PC-9 (cell line): ENCODE measurements at regions not wholly inside any gene's neighbourhood (a gene's known extent, or its start where the extent isn't known, plus 50 kb on each side); places are given as distances from the start of the nearest gene placed in this dataset.

Experiments used
- BruUV-seq: library from RNA; stranded (reverse); fragments of 400-500 nt; replicated peaks from 2 replicates; lab custom pipeline; 2021; lab: Mats Ljungman, UMichigan
- CTCF ChIA-PET: fragments of 300-600 bp; sonication (Branson Sonifier 250); formaldehyde crosslinking; loops from one replicate; lab custom pipeline; 2022; ENCODE audit warnings: antibody characterized with exemption; lab: Charles Lee
- POLR2A ChIA-PET: fragments of 300-600 bp; sonication (Branson Sonifier 250); formaldehyde crosslinking; loops from one replicate; lab custom pipeline; 2022; ENCODE audit warnings: antibody characterized with exemption; ENCODE audit not compliant: unreplicated experiment; lab: Charles Lee
- DNase-seq, 2 experiments: peaks; one replicate each; pipeline versions ENCODE4 v3.0.0 to v3.0.0-alpha.2; 2015 to 2022; ENCODE audit warnings: mixed read lengths in 1 of 2
- H2AFZ ChIP-seq: fragments of 200-600 bp; sonication (generic); 2 replicates; pipeline ENCODE4 v1.8.1; 2017; ENCODE audit warnings: antibody characterized with exemption
- H3F3A ChIP-seq: fragments of 200-600 bp; sonication (generic); 2 replicates; pipeline ENCODE4 v1.8.1; 2017; ENCODE audit warnings: antibody characterized with exemption, mild to moderate bottlenecking, low read depth; ENCODE audit not compliant: insufficient read depth
- H3K27ac ChIP-seq: fragments of 200-600 bp; sonication (generic); 2 replicates; pipeline ENCODE4 v1.6.1; 2016; ENCODE audit warnings: mixed run types
- H3K27me3 ChIP-seq: fragments of 200-600 bp; sonication (generic); 2 replicates; pipeline ENCODE4 v1.6.1; 2016; ENCODE audit warnings: low read depth, mixed run types; ENCODE audit not compliant: insufficient read depth
- H3K36me3 ChIP-seq: fragments of 200-600 bp; sonication (generic); 2 replicates; pipeline ENCODE4 v1.6.1; 2016; ENCODE audit warnings: low read depth, mixed run types
- H3K4me1 ChIP-seq: fragments of 200-600 bp; sonication (generic); replicated peaks from 2 replicates; pipeline ENCODE4 v1.6.1; 2016; ENCODE audit warnings: mixed run types; ENCODE audit not compliant: insufficient read depth
- H3K4me2 ChIP-seq: fragments of 200-600 bp; sonication (generic); 2 replicates; pipeline ENCODE4 v1.6.1; 2017; ENCODE audit warnings: mixed run types
- H3K4me3 ChIP-seq: fragments of 200-600 bp; sonication (generic); 2 replicates; pipeline ENCODE4 v1.6.1; 2016; ENCODE audit warnings: mixed run types
- H3K79me2 ChIP-seq: fragments of 200-600 bp; sonication (generic); 2 replicates; pipeline ENCODE4 v1.6.1; 2017; ENCODE audit warnings: low read depth, mixed run types
- H3K9me2 ChIP-seq: fragments of 200-600 bp; sonication (generic); 2 replicates; pipeline ENCODE4 v1.8.1; 2017; ENCODE audit warnings: mild to moderate bottlenecking; ENCODE audit not compliant: insufficient read depth
- H3K9me3 ChIP-seq: fragments of 200-600 bp; sonication (generic); 2 replicates; pipeline ENCODE4 v1.8.1; 2016; ENCODE audit warnings: low read depth; ENCODE audit not compliant: insufficient read depth
- H4K20me1 ChIP-seq: fragments of 200-600 bp; sonication (generic); 2 replicates; pipeline ENCODE4 v1.8.1; 2017; ENCODE audit not compliant: insufficient read depth
- EZH2 ChIP-seq: fragments of 200-600 bp; sonication (generic); IDR thresholded peaks from 2 replicates; pipeline ENCODE4 v1.8.0; 2017; ENCODE audit warnings: antibody characterized with exemption, low read depth
- intact Hi-C: fragments of 100-400 bp; cut with micrococcal nuclease; formaldehyde crosslinking; loops from one replicate; pipeline ENCODE4 v1.10.0; 2022; ENCODE audit not compliant: unreplicated experiment
- TF ChIP-seq, protein P1 (sequence below): fragments of 200-600 bp; sonication (generic); conservative IDR thresholded peaks from 2 replicates; pipeline ENCODE4 v1.6.1; 2017; ENCODE audit warnings: mixed run types, antibody characterized with exemption, mild to moderate bottlenecking, moderate library complexity

- H3K4me1 ChIP-seq, result no peaks in the 10 kb centered on the region
- intact Hi-C loops, result no loop called here
- ChIA-PET CTCF (no interaction called here), POLR2A (no interaction called here)
- H3K9me2 ChIP-seq, result no peaks in the 10 kb centered on the region; the same call in 1 of the 2 replicates
- no peak for TF ChIP-seq EZH2
- TF ChIP-seq, protein P1, sequence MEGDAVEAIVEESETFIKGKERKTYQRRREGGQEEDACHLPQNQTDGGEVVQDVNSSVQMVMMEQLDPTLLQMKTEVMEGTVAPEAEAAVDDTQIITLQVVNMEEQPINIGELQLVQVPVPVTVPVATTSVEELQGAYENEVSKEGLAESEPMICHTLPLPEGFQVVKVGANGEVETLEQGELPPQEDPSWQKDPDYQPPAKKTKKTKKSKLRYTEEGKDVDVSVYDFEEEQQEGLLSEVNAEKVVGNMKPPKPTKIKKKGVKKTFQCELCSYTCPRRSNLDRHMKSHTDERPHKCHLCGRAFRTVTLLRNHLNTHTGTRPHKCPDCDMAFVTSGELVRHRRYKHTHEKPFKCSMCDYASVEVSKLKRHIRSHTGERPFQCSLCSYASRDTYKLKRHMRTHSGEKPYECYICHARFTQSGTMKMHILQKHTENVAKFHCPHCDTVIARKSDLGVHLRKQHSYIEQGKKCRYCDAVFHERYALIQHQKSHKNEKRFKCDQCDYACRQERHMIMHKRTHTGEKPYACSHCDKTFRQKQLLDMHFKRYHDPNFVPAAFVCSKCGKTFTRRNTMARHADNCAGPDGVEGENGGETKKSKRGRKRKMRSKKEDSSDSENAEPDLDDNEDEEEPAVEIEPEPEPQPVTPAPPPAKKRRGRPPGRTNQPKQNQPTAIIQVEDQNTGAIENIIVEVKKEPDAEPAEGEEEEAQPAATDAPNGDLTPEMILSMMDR, result no peak
- no peaks in the 10 kb centered on the region for H4K20me1 ChIP-seq
- no peak for DNase-seq
- H3F3A ChIP-seq, result no peaks in the 10 kb centered on the region
- no peaks in the 10 kb centered on the region for H3K36me3 ChIP-seq
- H3K4me3 ChIP-seq, result no peak overlapping the region
- no peak overlapping the region for H3K27ac ChIP-seq
- no peaks in the 10 kb centered on the region for H3K9me3 ChIP-seq
- no peaks in the 10 kb centered on the region for H3K27me3 ChIP-seq
- no peaks in the 10 kb centered on the region for H3K79me2 ChIP-seq
- H3K4me2 ChIP-seq, result no peak overlapping the region
- no TSS peak for BruUV-seq
- H2AFZ ChIP-seq, result 0 out of 2 replicates have a peak overlapping the region, but pooled peaks have one; percentile 7
Observed at GRCh38 chr1:79430437-79430836, 423.9 kb upstream of the ADGRL4 start.

GRCh38 chr1:79422726-79423125 is 416.2 kb upstream of the ADGRL4 start:
- Histone ChIP-seq H3K36me3 (no peaks in the 10 kb centered on the region), H4K20me1 (no peaks in the 10 kb centered on the region), H3K9me3 (no peaks in the 10 kb centered on the region), H3K27me3 (no peaks in the 10 kb centered on the region), H2AFZ (no peak overlapping the region), H3K79me2 (no peaks in the 10 kb centered on the region), H3K4me3 (no peak overlapping the region), H3F3A (no peaks in the 10 kb centered on the region), H3K27ac (no peak overlapping the region), H3K4me2 (no peak overlapping the region), H3K4me1 (no peaks in the 10 kb centered on the region), H3K9me2 (no peaks in the 10 kb centered on the region; the same call in 1 of the 2 replicates)
- no peak for DNase-seq
- CTCF ChIA-PET, result no interaction called here
- POLR2A ChIA-PET, result no interaction called here
- intact Hi-C loops, result no loop called here
- TF ChIP-seq, protein P1, result no peak
- no peak for TF ChIP-seq EZH2
- no TSS peak for BruUV-seq

- CTCF ChIA-PET, result no interaction called here
- no peak for DNase-seq
- no TSS peak for BruUV-seq
- Histone ChIP-seq H3K4me1 (no peaks in the 10 kb centered on the region), H3K4me2 (no peak overlapping the region), H3K4me3 (no peak overlapping the region), H2AFZ (no peak overlapping the region), H4K20me1 (no peaks in the 10 kb centered on the region), H3K9me2 (no peaks in the 10 kb centered on the region; the same call in 1 of the 2 replicates), H3K9me3 (no peaks in the 10 kb centered on the region; the same call in 1 of the 2 replicates), H3K27me3 (no peaks in the 10 kb centered on the region), H3K36me3 (no peaks in the 10 kb centered on the region), H3F3A (no peaks in the 10 kb centered on the region), H3K79me2 (no peaks in the 10 kb centered on the region), H3K27ac (no peak overlapping the region)
- intact Hi-C loops, result no loop called here
- TF ChIP-seq EZH2, result no peak
- TF ChIP-seq, protein P1, result no peak
- POLR2A ChIA-PET, result no interaction called here
Observed at GRCh38 chr1:79398501-79398900, 392.0 kb upstream of the ADGRL4 start.
